Inflammatory macrophage (primary cell): ENCODE measurements at regions not wholly inside any gene's neighbourhood (a gene's known extent, or its start where the extent isn't known, plus 50 kb on each side); places are given as distances from the start of the nearest gene placed in this dataset.

Experiments
- DNase-seq, 2 donors: peaks; one replicate each; pipeline ENCODE4 v3.0.0-alpha.2; 2020 to 2022

GRCh38 chr15:73001840-73002239, 50.4 kb upstream of the NEO1 start:
- no peak for DNase-seq

- DNase-seq = no peak
Measured at GRCh38 chr15:73000293-73000692, 52.0 kb upstream of the NEO1 start.

GRCh38 chr15:72999586-72999985, 52.7 kb upstream of the NEO1 start:
- DNase-seq = no peak

- no peak for DNase-seq
Measured at GRCh38 chr15:72998681-72999466, 53.4 kb upstream of the NEO1 start.

GRCh38 chr15:72998226-72998625, 54.0 kb upstream of the NEO1 start:
- DNase-seq = no peak

GRCh38 chr15:72995849-72996248, 56.4 kb upstream of the NEO1 start:
- no peak for DNase-seq

GRCh38 chr15:72994534-72995177, 57.6 kb upstream of the NEO1 start:
- no peak for DNase-seq

GRCh38 chr15:72992841-72993252, 59.4 kb upstream of the NEO1 start:
- DNase-seq = no peak

- no peak for DNase-seq
Measured at GRCh38 chr15:72991026-72991425, 61.2 kb upstream of the NEO1 start.

- DNase-seq = no peak
Measured at GRCh38 chr15:72983801-72984545, 68.3 kb upstream of the NEO1 start.

GRCh38 chr15:72982714-72983113, 69.5 kb upstream of the NEO1 start:
- no peak for DNase-seq

- DNase-seq = no peak
Measured at GRCh38 chr15:72980661-72981060, 71.6 kb upstream of the NEO1 start.

GRCh38 chr15:72979791-72980190, 72.5 kb upstream of the NEO1 start:
- no peak for DNase-seq

GRCh38 chr15:72979308-72979707, 73.0 kb upstream of the NEO1 start:
- no peak for DNase-seq

- no peak for DNase-seq
Measured at GRCh38 chr15:72978223-72978622, 74.0 kb upstream of the NEO1 start.

- DNase-seq = no peak
Measured at GRCh38 chr15:72972362-72972761, 79.9 kb upstream of the NEO1 start.

GRCh38 chr15:72971766-72972165, 80.5 kb upstream of the NEO1 start:
- DNase-seq = no peak

- DNase-seq = no peak
Measured at GRCh38 chr15:72970933-72971760, 81.1 kb upstream of the NEO1 start.

- DNase-seq = no peak
Measured at GRCh38 chr15:72968531-72968922, 83.7 kb upstream of the NEO1 start.

- DNase-seq = no peak
Measured at GRCh38 chr15:72967811-72968530, 84.3 kb upstream of the NEO1 start.

- no peak for DNase-seq
Measured at GRCh38 chr15:72967397-72967796, 84.9 kb upstream of the NEO1 start.

- DNase-seq = no peak
Measured at GRCh38 chr15:72966641-72967040, 85.6 kb upstream of the NEO1 start.
